ENCODE measurements at regions not wholly inside any gene's neighbourhood (a gene's known extent, or its start where the extent isn't known, plus 50 kb on each side); places are given as distances from the start of the nearest gene placed in this dataset.
A peak's percentile ranks its signal among the peaks of the same experiment; 100 is the strongest.

- Histone ChIP-seq H3K9me3 (no peaks in the 10 kb centered on the region), H3K36me3 (no peaks in the 10 kb centered on the region), H3K4me3 (no peak overlapping the region), H3K4me1 (no peaks in the 10 kb centered on the region), H3K27me3 (no peaks in the 10 kb centered on the region), H3K27ac (no peak overlapping the region)
- no peak for DNase-seq (ENCODE audit: low spot score in 2 of 2)
- no peak for TF ChIP-seq CTCF (IDR thresholded peaks at IDR 0.05)
- intact Hi-C loops (cut with DNase I): no loop called here
Measured at GRCh38 chr2:57899898-57900297, 146.7 kb upstream of the VRK2 start.

GRCh38 chr2:57902578-57902977 lies 144.0 kb upstream of the VRK2 start:
- no peak for DNase-seq (ENCODE audit: low spot score in 2 of 2)
- no peak for TF ChIP-seq CTCF (IDR thresholded peaks at IDR 0.05)
- H3K4me1 ChIP-seq: no peaks in the 10 kb centered on the region
- no peaks in the 10 kb centered on the region for H3K36me3 ChIP-seq
- H3K4me3 ChIP-seq: no peak overlapping the region
- no peaks in the 10 kb centered on the region for H3K27me3 ChIP-seq
- no peak overlapping the region for H3K27ac ChIP-seq
- H3K9me3 ChIP-seq: no peaks in the 10 kb centered on the region
- intact Hi-C loops (cut with DNase I): no loop called here

GRCh38 chr2:57906152-57906732 lies 140.4 kb upstream of the VRK2 start:
- H3K27ac ChIP-seq: no peak overlapping the region
- no peak overlapping the region for H3K4me3 ChIP-seq
- H3K36me3 ChIP-seq: no peaks in the 10 kb centered on the region
- no peaks in the 10 kb centered on the region for H3K4me1 ChIP-seq
- H3K27me3 ChIP-seq: no peaks in the 10 kb centered on the region
- intact Hi-C loops (cut with DNase I): no loop called here
- no peaks in the 10 kb centered on the region for H3K9me3 ChIP-seq
- peak; percentile 15 to 55 (median 54) for TF ChIP-seq CTCF (IDR thresholded peaks at IDR 0.05)
- DNase-seq (ENCODE audit: low spot score in 2 of 2): no peak

- no peak for TF ChIP-seq CTCF (IDR thresholded peaks at IDR 0.05)
- intact Hi-C loops (cut with DNase I): no loop called here
Measured at GRCh38 chr2:57907411-57907810, 139.2 kb upstream of the VRK2 start.

GRCh38 chr2:57908736-57909161 lies 137.9 kb upstream of the VRK2 start:
- no peak for TF ChIP-seq CTCF (IDR thresholded peaks at IDR 0.05)
- intact Hi-C loops (cut with DNase I): no loop called here
- H3K9me3 ChIP-seq: no peaks in the 10 kb centered on the region

More at GRCh38 chr2:57907411-57907810, 139.2 kb upstream of the VRK2 start:
- H3K4me1 ChIP-seq: no peaks in the 10 kb centered on the region
- H3K36me3 ChIP-seq: no peaks in the 10 kb centered on the region
- H3K27me3 ChIP-seq: no peaks in the 10 kb centered on the region
- H3K4me3 ChIP-seq: no peak overlapping the region
- no peak overlapping the region for H3K27ac ChIP-seq
- H3K9me3 ChIP-seq: no peaks in the 10 kb centered on the region
- no peak for DNase-seq (ENCODE audit: low spot score in 2 of 2)

GRCh38 chr2:57918126-57918525 lies 128.5 kb upstream of the VRK2 start:
- no peak for TF ChIP-seq CTCF (IDR thresholded peaks at IDR 0.05)
- Histone ChIP-seq H3K36me3 (no peaks in the 10 kb centered on the region), H3K27me3 (no peaks in the 10 kb centered on the region), H3K9me3 (no peaks in the 10 kb centered on the region), H3K4me3 (no peak overlapping the region), H3K27ac (no peak overlapping the region), H3K4me1 (no peaks in the 10 kb centered on the region)
- intact Hi-C loops (cut with DNase I): no loop called here
- no peak for DNase-seq (ENCODE audit: low spot score in 2 of 2)

More at GRCh38 chr2:57908736-57909161, 137.9 kb upstream of the VRK2 start:
- DNase-seq (ENCODE audit: low spot score in 2 of 2): no peak
- Histone ChIP-seq H3K36me3 (no peaks in the 10 kb centered on the region), H3K4me1 (no peaks in the 10 kb centered on the region), H3K27ac (no peak overlapping the region), H3K27me3 (no peaks in the 10 kb centered on the region), H3K4me3 (no peak overlapping the region)
